A549 (cell line): ENCODE measurements at regions not wholly inside any gene's neighbourhood (a gene's known extent, or its start where the extent isn't known, plus 50 kb on each side); places are given as distances from the start of the nearest gene placed in this dataset.

Source experiments
- CTCF ChIP-seq: fragments of >200 bp; sonication (Bioruptor Twin); formaldehyde crosslinking; IDR thresholded peaks from 3 replicates; pipeline ENCODE4 v1.5.1; 2016
- EP300 ChIP-seq, 2 experiments: fragments of >200 bp; sonication (Bioruptor Twin); formaldehyde crosslinking; IDR thresholded peaks; 2 replicates in 1 of 2; 3 replicates in 1 of 2; pipeline ENCODE4 v1.6.1; 2016 to 2017
- MYC ChIP-seq: IDR thresholded peaks from 2 replicates; pipeline ENCODE4 v1.6.1; 2012; ENCODE audit warnings: mild to moderate bottlenecking, inconsistent platforms, low read length, improper control_type of control experiment, borderline replicate concordance
- NFE2L2 ChIP-seq: fragments of 150-350 bp; conservative IDR thresholded peaks from 2 replicates; pipeline ENCODE4 v1.6.1; 2014; ENCODE audit warnings: low read length
- NPAS2 ChIP-seq: fragments of 250-450 bp; sonication (Bioruptor Pico); IDR thresholded peaks from 2 replicates; pipeline ENCODE4 v1.8.0; 2022; ENCODE audit warnings: mild to moderate bottlenecking, moderate library complexity, borderline replicate concordance
- PHF8 ChIP-seq: fragments of 200-600 bp; sonication (generic); IDR thresholded peaks from 2 replicates; pipeline ENCODE4 v1.6.1; 2016; ENCODE audit warnings: low read depth, mild to moderate bottlenecking, antibody characterized with exemption, moderate library complexity, borderline replicate concordance
- POLR2A ChIP-seq: IDR thresholded peaks from 2 replicates; pipeline ENCODE4 v1.6.1; 2012; ENCODE audit warnings: mild to moderate bottlenecking, low read length
- RFX5 ChIP-seq: fragments of 450-650 bp; IDR thresholded peaks from 2 replicates; pipeline ENCODE4 v1.7.1; 2014; ENCODE audit warnings: antibody characterized with exemption, mild to moderate bottlenecking, moderate library complexity
- RNF2 ChIP-seq: fragments of 200-600 bp; sonication (generic); IDR thresholded peaks from 2 replicates; pipeline ENCODE4 v1.6.1; 2016; ENCODE audit warnings: low read depth, mild to moderate bottlenecking, antibody characterized with exemption, moderate library complexity, borderline replicate concordance
- TF ChIP-seq, protein P1 (sequence below): IDR thresholded peaks from 2 replicates; pipeline ENCODE4 v1.6.1; 2012

DNA sequence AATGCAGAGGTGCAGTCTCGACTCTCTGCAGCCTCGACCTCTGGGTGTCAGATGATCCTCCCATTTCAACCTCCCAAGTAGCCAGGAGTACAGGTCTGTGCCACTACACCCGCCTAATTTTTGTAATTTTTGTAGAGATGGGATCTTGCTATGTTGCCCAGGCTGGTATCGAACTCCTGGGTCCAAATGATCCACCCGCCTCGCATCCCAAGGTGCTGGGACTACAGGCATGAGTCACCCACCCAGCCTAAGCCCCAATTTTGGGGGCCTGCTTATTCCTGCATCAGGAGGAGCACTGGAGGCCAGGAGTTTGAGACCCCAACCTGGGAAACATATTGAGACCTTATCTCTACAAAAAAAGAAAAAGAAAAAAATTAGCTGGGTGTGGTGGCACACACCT is 80.1 kb upstream of the ADGRE5 start:
- TF ChIP-seq, protein P1, sequence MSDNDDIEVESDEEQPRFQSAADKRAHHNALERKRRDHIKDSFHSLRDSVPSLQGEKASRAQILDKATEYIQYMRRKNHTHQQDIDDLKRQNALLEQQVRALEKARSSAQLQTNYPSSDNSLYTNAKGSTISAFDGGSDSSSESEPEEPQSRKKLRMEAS: no peak
- TF ChIP-seq CTCF (no peak), NPAS2 (no peak), POLR2A (no peak), MYC (no peak), PHF8 (no peak), RNF2 (no peak), EP300 (IDR thresholded peaks at IDR 0.05) (no peak), NFE2L2 (no peak), RFX5 (no peak)
